Osteocyte (in vitro differentiated cells): ENCODE measurements at regions not wholly inside any gene's neighbourhood (a gene's known extent, or its start where the extent isn't known, plus 50 kb on each side); places are given as distances from the start of the nearest gene placed in this dataset.

ENCODE experiments used
- DNase-seq: peaks from one replicate; pipeline ENCODE4 v3.0.0; 2021; ENCODE audit warnings: mixed read lengths; ENCODE audit not compliant: unreplicated experiment; ENCODE audit errors: extremely low spot score
- H3K27ac Mint-ChIP-seq: one replicate; pipeline ENCODE4 v1.8.0; 2021; ENCODE audit warnings: mild to moderate bottlenecking, mixed read lengths; ENCODE audit not compliant: unreplicated experiment
- H3K27me3 Mint-ChIP-seq: one replicate; pipeline ENCODE4 v1.8.0; 2021; ENCODE audit warnings: mixed read lengths; ENCODE audit not compliant: unreplicated experiment
- H3K36me3 Mint-ChIP-seq: one replicate; pipeline ENCODE4 v1.8.0; 2021; ENCODE audit warnings: mixed read lengths; ENCODE audit not compliant: unreplicated experiment
- H3K4me1 Mint-ChIP-seq: one replicate; pipeline ENCODE4 v1.8.0; 2021; ENCODE audit warnings: mixed read lengths; ENCODE audit not compliant: unreplicated experiment
- H3K4me3 Mint-ChIP-seq: one replicate; pipeline ENCODE4 v1.8.0; 2021; ENCODE audit warnings: mild to moderate bottlenecking, moderate library complexity, mixed read lengths; ENCODE audit not compliant: unreplicated experiment
- H3K9me3 Mint-ChIP-seq: one replicate; pipeline ENCODE4 v1.8.0; 2021; ENCODE audit warnings: mixed read lengths; ENCODE audit not compliant: unreplicated experiment
- CTCF ChIP-seq: fragments of 200-600 bp; sonication (generic); IDR thresholded peaks from 2 replicates; pipeline ENCODE4 v1.5.0; 2021; ENCODE audit warnings: antibody characterized with exemption, mild to moderate bottlenecking, moderate library complexity

GRCh38 chr6:134689177-134689576, 260.7 kb downstream of the ALDH8A1 start:
- no peak for TF ChIP-seq CTCF
- Mint-ChIP-seq H3K27me3 (no peaks in the 10 kb centered on the region), H3K4me1 (peaks cover 53% of the 10 kb centered on the region), H3K9me3 (no peaks in the 10 kb centered on the region), H3K36me3 (no peaks in the 10 kb centered on the region), H3K27ac (no peak overlapping the region), H3K4me3 (no peak overlapping the region)
- no peak for DNase-seq

- Mint-ChIP-seq H3K27me3 (no peaks in the 10 kb centered on the region), H3K27ac (peak overlapping the region; percentile 3), H3K36me3 (no peaks in the 10 kb centered on the region), H3K4me1 (peaks cover 50% of the 10 kb centered on the region), H3K4me3 (no peak overlapping the region), H3K9me3 (no peaks in the 10 kb centered on the region)
- no peak for DNase-seq
- TF ChIP-seq CTCF: no peak
Measured at GRCh38 chr6:134686071-134686470, 263.8 kb downstream of the ALDH8A1 start.

GRCh38 chr6:134684423-134684795, 265.5 kb downstream of the ALDH8A1 start:
- TF ChIP-seq CTCF: no peak
- Mint-ChIP-seq H3K4me1 (peaks cover 50% of the 10 kb centered on the region), H3K27ac (peak overlapping the region; percentile 2), H3K4me3 (no peak overlapping the region), H3K9me3 (no peaks in the 10 kb centered on the region), H3K27me3 (no peaks in the 10 kb centered on the region), H3K36me3 (no peaks in the 10 kb centered on the region)
- DNase-seq: no peak

- Mint-ChIP-seq H3K27me3 (no peaks in the 10 kb centered on the region), H3K4me1 (peaks cover 50% of the 10 kb centered on the region), H3K27ac (peak overlapping the region; percentile 76), H3K9me3 (no peaks in the 10 kb centered on the region), H3K4me3 (no peak overlapping the region), H3K36me3 (no peaks in the 10 kb centered on the region)
- DNase-seq: no peak
- TF ChIP-seq CTCF: no peak
Measured at GRCh38 chr6:134683783-134684422, 266.0 kb downstream of the ALDH8A1 start.

GRCh38 chr6:134680433-134680832, 269.5 kb downstream of the ALDH8A1 start:
- TF ChIP-seq CTCF: no peak
- Mint-ChIP-seq H3K36me3 (no peaks in the 10 kb centered on the region), H3K9me3 (no peaks in the 10 kb centered on the region), H3K4me1 (peaks cover 64% of the 10 kb centered on the region), H3K27me3 (no peaks in the 10 kb centered on the region), H3K4me3 (no peak overlapping the region), H3K27ac (no peak overlapping the region)
- DNase-seq: no peak
